Smooth muscle cell (in vitro differentiated cells): ENCODE measurements at regions not wholly inside any gene's neighbourhood (a gene's known extent, or its start where the extent isn't known, plus 50 kb on each side); places are given as distances from the start of the nearest gene placed in this dataset.

Experiments used
- DNase-seq: peaks from one replicate; lab custom pipeline; 2025; ENCODE audit not compliant: unreplicated experiment; lab: John Stamatoyannopoulos, UW
- H2AFZ ChIP-seq: fragments of 200-600 bp; sonication (generic); 2 replicates; pipeline ENCODE4 v1.6.0; 2016; ENCODE audit warnings: antibody characterized with exemption, low read depth, mild to moderate bottlenecking
- H3F3A ChIP-seq: fragments of 200-600 bp; sonication (generic); 2 replicates; pipeline ENCODE4 v1.6.0; 2017; ENCODE audit warnings: antibody characterized with exemption, low read depth
- H3K27ac ChIP-seq: fragments of 200-600 bp; sonication (generic); 2 replicates; pipeline ENCODE4 v1.5.1; 2016; ENCODE audit warnings: low read depth, mild to moderate bottlenecking
- H3K27me3 ChIP-seq: fragments of 200-600 bp; sonication (generic); 2 replicates; pipeline ENCODE4 v1.6.1; 2016; ENCODE audit warnings: low read depth, mild to moderate bottlenecking
- H3K36me3 ChIP-seq: fragments of 200-600 bp; sonication (generic); 2 replicates; pipeline ENCODE4 v1.5.1; 2016; ENCODE audit warnings: low read depth
- H3K4me1 ChIP-seq: fragments of 200-600 bp; sonication (generic); 2 replicates; pipeline ENCODE4 v1.5.1; 2016; ENCODE audit warnings: low read depth
- H3K4me2 ChIP-seq: fragments of 200-600 bp; sonication (generic); 2 replicates; pipeline ENCODE4 v1.6.0; 2016; ENCODE audit warnings: mild to moderate bottlenecking
- H3K4me3 ChIP-seq: fragments of 200-600 bp; sonication (generic); 2 replicates; pipeline ENCODE4 v1.5.1; 2016; ENCODE audit warnings: mild to moderate bottlenecking
- H3K79me2 ChIP-seq: fragments of 200-600 bp; sonication (generic); 2 replicates; pipeline ENCODE4 v1.6.0; 2016; ENCODE audit warnings: low read depth, mild to moderate bottlenecking
- H3K9ac ChIP-seq: fragments of 200-600 bp; sonication (generic); 2 replicates; pipeline ENCODE4 v1.6.0; 2016; ENCODE audit warnings: low read depth
- H3K9me3 ChIP-seq: fragments of 200-600 bp; sonication (generic); replicated peaks from 2 replicates; pipeline ENCODE4 v1.5.1; 2016; ENCODE audit warnings: low read depth
- H4K20me1 ChIP-seq: fragments of 200-600 bp; sonication (generic); 2 replicates; pipeline ENCODE4 v1.6.0; 2016; ENCODE audit warnings: low read depth
- WGBS: methylation state at CpG from one replicate; pipeline ENCODE4 v1.1.7; 2016; ENCODE audit warnings: low lambda C conversion rate; 5-methylcytosine and 5-hydroxymethylcytosine counted together
- TF ChIP-seq, protein P1 (sequence below): fragments of 200-600 bp; sonication (generic); IDR thresholded peaks from 2 replicates; pipeline ENCODE4 v1.5.1; 2017; ENCODE audit warnings: borderline replicate concordance, mild to moderate bottlenecking, antibody characterized with exemption; ENCODE audit not compliant: insufficient read depth, poor library complexity, severe bottlenecking

DNA sequence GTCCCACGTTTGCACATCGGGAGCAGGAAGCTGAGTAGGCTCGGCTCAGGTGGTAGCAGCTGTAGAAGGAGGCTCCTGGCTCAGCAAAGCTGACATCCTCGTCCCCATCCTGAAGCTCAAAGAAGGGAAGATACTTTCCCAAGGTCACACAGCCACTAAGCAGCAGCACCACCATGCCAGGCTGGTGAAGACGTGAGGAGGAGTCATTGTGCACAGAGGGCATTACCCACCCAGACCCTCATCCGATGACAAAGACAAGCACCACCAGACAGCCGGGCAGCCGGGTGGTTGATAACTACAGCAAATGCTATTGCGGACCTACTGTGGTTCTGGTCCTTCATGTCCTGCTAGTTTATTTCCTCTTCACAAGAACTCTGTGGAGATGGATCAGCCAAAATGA lies 186.9 kb downstream of the MATN1 start:
- TF ChIP-seq, protein P1, sequence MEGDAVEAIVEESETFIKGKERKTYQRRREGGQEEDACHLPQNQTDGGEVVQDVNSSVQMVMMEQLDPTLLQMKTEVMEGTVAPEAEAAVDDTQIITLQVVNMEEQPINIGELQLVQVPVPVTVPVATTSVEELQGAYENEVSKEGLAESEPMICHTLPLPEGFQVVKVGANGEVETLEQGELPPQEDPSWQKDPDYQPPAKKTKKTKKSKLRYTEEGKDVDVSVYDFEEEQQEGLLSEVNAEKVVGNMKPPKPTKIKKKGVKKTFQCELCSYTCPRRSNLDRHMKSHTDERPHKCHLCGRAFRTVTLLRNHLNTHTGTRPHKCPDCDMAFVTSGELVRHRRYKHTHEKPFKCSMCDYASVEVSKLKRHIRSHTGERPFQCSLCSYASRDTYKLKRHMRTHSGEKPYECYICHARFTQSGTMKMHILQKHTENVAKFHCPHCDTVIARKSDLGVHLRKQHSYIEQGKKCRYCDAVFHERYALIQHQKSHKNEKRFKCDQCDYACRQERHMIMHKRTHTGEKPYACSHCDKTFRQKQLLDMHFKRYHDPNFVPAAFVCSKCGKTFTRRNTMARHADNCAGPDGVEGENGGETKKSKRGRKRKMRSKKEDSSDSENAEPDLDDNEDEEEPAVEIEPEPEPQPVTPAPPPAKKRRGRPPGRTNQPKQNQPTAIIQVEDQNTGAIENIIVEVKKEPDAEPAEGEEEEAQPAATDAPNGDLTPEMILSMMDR: no peak
- DNase-seq: no peak
- no peak overlapping the region for H3K9ac ChIP-seq
- H3K79me2 ChIP-seq: no peaks in the 10 kb centered on the region
- 92% methylated on average over 9 of the region's 9 CpGs for WGBS
- H2AFZ ChIP-seq: no peak overlapping the region
- no peak overlapping the region for H3K4me3 ChIP-seq
- no peak overlapping the region for H3K4me2 ChIP-seq
- no peak overlapping the region for H3K27ac ChIP-seq
- no peaks in the 10 kb centered on the region for H3K27me3 ChIP-seq
- H3F3A ChIP-seq: no peaks in the 10 kb centered on the region
- H3K9me3 ChIP-seq: no peaks in the 10 kb centered on the region
- H3K4me1 ChIP-seq: no peaks in the 10 kb centered on the region
- H3K36me3 ChIP-seq: no peaks in the 10 kb centered on the region
- H4K20me1 ChIP-seq: no peaks in the 10 kb centered on the region

DNA sequence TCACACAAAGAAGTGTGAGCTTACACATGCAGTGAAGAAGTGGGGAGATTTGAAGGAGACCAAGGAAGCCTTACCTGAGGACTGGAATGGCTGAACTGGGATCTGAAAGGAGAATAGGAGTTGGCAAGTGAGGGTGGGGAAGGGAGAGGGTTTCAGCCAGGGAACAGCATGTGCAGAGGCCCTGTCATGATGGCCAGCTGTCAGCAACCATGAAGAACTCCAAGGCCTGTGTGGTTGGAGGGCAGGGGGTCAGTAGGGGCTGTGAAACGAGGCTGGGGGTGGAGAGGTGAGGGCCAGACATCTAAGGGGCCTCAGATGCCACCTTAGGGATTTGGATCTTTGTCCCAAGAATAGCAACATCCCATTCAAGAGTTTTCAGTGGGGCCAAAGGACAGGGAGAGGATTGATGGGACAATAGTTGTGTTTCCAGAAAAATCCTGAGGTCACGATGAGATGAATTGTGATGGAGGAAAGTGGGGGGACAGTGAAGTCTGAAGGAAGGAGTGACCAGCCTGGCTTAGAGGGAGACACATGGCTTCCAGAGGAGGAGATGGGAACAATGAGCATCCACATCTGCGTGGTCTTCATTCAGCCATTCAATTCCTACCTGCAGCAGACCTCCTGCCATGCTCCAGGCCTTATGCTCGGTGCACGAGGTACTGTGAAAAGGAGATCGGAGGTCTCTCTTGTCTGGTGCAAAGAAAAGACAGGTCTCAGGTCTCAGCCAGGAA lies 187.6 kb downstream of the MATN1 start:
- no peak overlapping the region for H2AFZ ChIP-seq
- no peak for DNase-seq
- no peaks in the 10 kb centered on the region for H3K4me1 ChIP-seq
- no peaks in the 10 kb centered on the region for H3K36me3 ChIP-seq
- H3K79me2 ChIP-seq: no peaks in the 10 kb centered on the region
- H3K4me3 ChIP-seq: no peak overlapping the region
- TF ChIP-seq, protein P1: no peak
- no peaks in the 10 kb centered on the region for H3F3A ChIP-seq
- no peaks in the 10 kb centered on the region for H3K27me3 ChIP-seq
- H3K4me2 ChIP-seq: no peak overlapping the region
- H3K9ac ChIP-seq: no peak overlapping the region
- H4K20me1 ChIP-seq: no peaks in the 10 kb centered on the region
- H3K9me3 ChIP-seq: no peaks in the 10 kb centered on the region
- no peak overlapping the region for H3K27ac ChIP-seq
- 77% methylated on average over 5 of the region's 6 CpGs for whole genome bisulfite sequencing

DNA sequence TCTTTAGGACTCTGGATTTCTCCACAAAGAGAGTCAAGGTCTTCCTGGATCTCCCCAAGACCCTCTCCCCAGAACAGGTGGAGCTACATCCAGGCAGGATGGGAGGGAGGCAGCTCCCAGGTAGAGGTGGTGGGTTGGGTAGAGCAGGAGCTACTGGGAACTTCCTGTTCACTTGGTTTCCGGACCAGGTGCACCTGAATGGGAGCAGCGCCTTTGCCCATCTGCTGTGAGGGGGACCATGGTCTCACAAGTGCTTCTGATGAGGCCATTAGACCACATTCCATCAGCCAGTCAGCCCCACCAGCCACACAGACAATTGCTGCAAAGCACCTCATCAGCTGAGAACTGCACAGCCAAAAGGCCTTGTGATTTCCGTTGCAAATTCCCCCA lies 188.8 kb downstream of the MATN1 start:
- no peak overlapping the region for H3K9ac ChIP-seq
- no peaks in the 10 kb centered on the region for H3K79me2 ChIP-seq
- H3K36me3 ChIP-seq: no peaks in the 10 kb centered on the region
- DNase-seq: no peak
- H3K9me3 ChIP-seq: no peaks in the 10 kb centered on the region
- H2AFZ ChIP-seq: no peak overlapping the region
- H3K4me3 ChIP-seq: no peak overlapping the region
- H4K20me1 ChIP-seq: no peaks in the 10 kb centered on the region
- TF ChIP-seq, protein P1: no peak
- WGBS: 58% methylated on average over 3 of the region's 3 CpGs
- no peaks in the 10 kb centered on the region for H3K4me1 ChIP-seq
- no peaks in the 10 kb centered on the region for H3F3A ChIP-seq
- no peaks in the 10 kb centered on the region for H3K27me3 ChIP-seq
- no peak overlapping the region for H3K27ac ChIP-seq
- no peak overlapping the region for H3K4me2 ChIP-seq
